OCI-LY1 (cell line): ENCODE measurements at regions not wholly inside any gene's neighbourhood (a gene's known extent, or its start where the extent isn't known, plus 50 kb on each side); places are given as distances from the start of the nearest gene placed in this dataset.

Source experiments
- H2AFZ ChIP-seq: fragments of 200-600 bp; sonication (generic), shearing (Covaris generic); 2 replicates; pipeline ENCODE4 v1.6.0; 2014; ENCODE audit warnings: antibody characterized with exemption, mild to moderate bottlenecking, low read length
- H3F3A ChIP-seq: fragments of 200-600 bp; sonication (generic), shearing (Covaris generic); 2 replicates; pipeline ENCODE4 v1.6.0; 2014; ENCODE audit warnings: mild to moderate bottlenecking, antibody characterized with exemption, low read length, moderate library complexity; ENCODE audit not compliant: insufficient read depth
- H3K27ac ChIP-seq: fragments of 200-600 bp; sonication (generic); 2 replicates; pipeline ENCODE4 v1.5.1; 2014; ENCODE audit warnings: low read length, mixed run types, mild to moderate bottlenecking, low read depth; ENCODE audit not compliant: poor library complexity, severe bottlenecking
- H3K27me3 ChIP-seq: fragments of 200-600 bp; sonication (generic); 2 replicates; pipeline ENCODE4 v1.6.0; 2014; ENCODE audit warnings: antibody characterized with exemption, mild to moderate bottlenecking, low read length, moderate library complexity; ENCODE audit not compliant: insufficient read depth
- H3K36me3 ChIP-seq: fragments of 200-600 bp; sonication (generic); 2 replicates; pipeline ENCODE4 v1.6.1; 2014; ENCODE audit warnings: mild to moderate bottlenecking, antibody characterized with exemption, low read length, moderate library complexity, mixed read lengths; ENCODE audit not compliant: insufficient read depth
- H3K4me1 ChIP-seq: fragments of 200-600 bp; sonication (generic); 2 replicates; pipeline ENCODE4 v1.5.1; 2014; ENCODE audit warnings: mild to moderate bottlenecking, low read length, moderate library complexity; ENCODE audit not compliant: insufficient read depth, severe bottlenecking
- H3K4me2 ChIP-seq: fragments of 200-600 bp; sonication (generic), shearing (Covaris generic); 2 replicates; pipeline ENCODE4 v1.6.1; 2014; ENCODE audit warnings: low read length
- H3K4me3 ChIP-seq: fragments of 200-600 bp; sonication (generic); 2 replicates; pipeline ENCODE4 v1.5.1; 2014; ENCODE audit warnings: low read length, low read depth, mild to moderate bottlenecking, mixed read lengths; ENCODE audit not compliant: poor library complexity, severe bottlenecking
- H3K79me2 ChIP-seq: fragments of 200-600 bp; shearing (Covaris generic); 2 replicates; pipeline ENCODE4 v1.6.1; 2016; ENCODE audit warnings: mixed run types, low read length, mixed read lengths; ENCODE audit not compliant: insufficient read depth
- H3K9ac ChIP-seq: fragments of 200-600 bp; sonication (generic), shearing (Covaris generic); 2 replicates; pipeline ENCODE4 v1.6.1; 2014; ENCODE audit warnings: mild to moderate bottlenecking, low read length, mixed read lengths
- H3K9me2 ChIP-seq: fragments of 200-600 bp; sonication (generic), shearing (Covaris generic); 2 replicates; pipeline ENCODE4 v1.6.1; 2014; ENCODE audit warnings: low read depth, mild to moderate bottlenecking, low read length, mixed read lengths
- H3K9me3 ChIP-seq: fragments of 200-600 bp; shearing (Covaris generic); 2 replicates; pipeline ENCODE4 v1.6.1; 2014; ENCODE audit warnings: low read length, mixed read lengths
- H4K20me1 ChIP-seq: fragments of 200-600 bp; sonication (generic), shearing (Covaris generic); 2 replicates; pipeline ENCODE4 v1.6.0; 2016; ENCODE audit warnings: mild to moderate bottlenecking, low read length; ENCODE audit not compliant: insufficient read depth
- EZH2 ChIP-seq: fragments of 200-600 bp; sonication (generic), shearing (Covaris generic); IDR thresholded peaks from 2 replicates; pipeline ENCODE4 v1.8.0; 2017; ENCODE audit warnings: borderline replicate concordance, mixed run types, mild to moderate bottlenecking, antibody characterized with exemption, low read length, moderate library complexity, mixed read lengths
- TF ChIP-seq, protein P1 (sequence below): fragments of 200-600 bp; sonication (generic), shearing (Covaris generic); IDR thresholded peaks from 2 replicates; pipeline ENCODE4 v1.5.1; 2017; ENCODE audit warnings: mild to moderate bottlenecking, antibody characterized with exemption, low read length, moderate library complexity, mixed read lengths

DNA sequence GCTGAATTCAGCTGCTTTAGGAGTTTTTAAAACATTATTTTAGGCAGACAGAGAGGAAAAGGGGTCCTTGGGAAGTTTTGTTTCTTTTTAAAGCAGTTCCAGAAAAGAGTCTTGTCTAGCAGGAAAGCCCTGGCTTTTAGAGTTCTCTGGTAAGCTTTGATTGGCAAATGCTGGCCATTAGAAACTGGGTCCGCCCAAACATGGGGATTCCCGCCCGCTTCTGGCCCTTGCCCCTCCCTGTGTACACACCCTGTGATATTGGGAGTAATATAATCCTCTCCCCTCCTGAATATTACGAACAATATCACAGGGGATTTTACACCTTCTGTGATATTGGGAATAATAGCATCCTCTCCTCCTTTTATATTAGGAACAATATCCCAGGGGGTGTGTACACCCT, 58.9 kb downstream of the ERICH4 start:
- TF ChIP-seq, protein P1, sequence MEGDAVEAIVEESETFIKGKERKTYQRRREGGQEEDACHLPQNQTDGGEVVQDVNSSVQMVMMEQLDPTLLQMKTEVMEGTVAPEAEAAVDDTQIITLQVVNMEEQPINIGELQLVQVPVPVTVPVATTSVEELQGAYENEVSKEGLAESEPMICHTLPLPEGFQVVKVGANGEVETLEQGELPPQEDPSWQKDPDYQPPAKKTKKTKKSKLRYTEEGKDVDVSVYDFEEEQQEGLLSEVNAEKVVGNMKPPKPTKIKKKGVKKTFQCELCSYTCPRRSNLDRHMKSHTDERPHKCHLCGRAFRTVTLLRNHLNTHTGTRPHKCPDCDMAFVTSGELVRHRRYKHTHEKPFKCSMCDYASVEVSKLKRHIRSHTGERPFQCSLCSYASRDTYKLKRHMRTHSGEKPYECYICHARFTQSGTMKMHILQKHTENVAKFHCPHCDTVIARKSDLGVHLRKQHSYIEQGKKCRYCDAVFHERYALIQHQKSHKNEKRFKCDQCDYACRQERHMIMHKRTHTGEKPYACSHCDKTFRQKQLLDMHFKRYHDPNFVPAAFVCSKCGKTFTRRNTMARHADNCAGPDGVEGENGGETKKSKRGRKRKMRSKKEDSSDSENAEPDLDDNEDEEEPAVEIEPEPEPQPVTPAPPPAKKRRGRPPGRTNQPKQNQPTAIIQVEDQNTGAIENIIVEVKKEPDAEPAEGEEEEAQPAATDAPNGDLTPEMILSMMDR, result no peak
- no peak for TF ChIP-seq EZH2
- no peaks in the 10 kb centered on the region for H3K4me1 ChIP-seq
- peaks cover 12% of the 10 kb centered on the region; the same call in 1 of the 2 replicates for H3K27me3 ChIP-seq
- no peaks in the 10 kb centered on the region for H3K36me3 ChIP-seq
- no peaks in the 10 kb centered on the region for H3K79me2 ChIP-seq
- no peaks in the 10 kb centered on the region for H4K20me1 ChIP-seq
- no peak overlapping the region for H3K4me3 ChIP-seq
- no peaks in the 10 kb centered on the region for H3K9me2 ChIP-seq
- H3K4me2 ChIP-seq, result no peak overlapping the region
- no peak overlapping the region for H3K27ac ChIP-seq
- H3K9me3 ChIP-seq, result no peaks in the 10 kb centered on the region
- H3K9ac ChIP-seq, result no peak overlapping the region
- H2AFZ ChIP-seq, result no peak overlapping the region
- H3F3A ChIP-seq, result no peaks in the 10 kb centered on the region

DNA sequence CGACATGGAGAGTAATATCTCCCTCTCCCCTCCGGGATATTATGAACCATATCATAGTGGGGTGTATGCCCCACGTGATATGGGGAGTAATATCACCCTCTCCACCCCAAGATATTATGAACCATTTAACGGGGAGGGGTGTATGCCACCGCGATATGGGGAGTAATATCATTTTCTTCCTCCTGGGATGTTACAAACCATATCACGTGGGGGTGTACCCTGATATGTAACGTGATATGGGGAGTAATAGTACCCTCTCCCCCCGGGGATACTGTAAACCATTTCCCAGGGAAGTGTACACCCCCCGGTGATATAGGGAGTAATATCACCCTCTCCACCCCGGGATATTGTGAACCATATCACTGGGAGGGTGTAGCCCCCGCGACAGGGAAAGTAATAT, 62.1 kb downstream of the ERICH4 start:
- Histone ChIP-seq H3K4me2 (no peak overlapping the region), H4K20me1 (no peaks in the 10 kb centered on the region), H3K4me1 (no peaks in the 10 kb centered on the region), H2AFZ (no peak overlapping the region), H3F3A (no peaks in the 10 kb centered on the region), H3K27me3 (0 out of 2 replicates have a peak, but pooled peaks cover 7% of the 10 kb centered on the region), H3K79me2 (no peaks in the 10 kb centered on the region), H3K4me3 (no peak overlapping the region), H3K9me2 (no peaks in the 10 kb centered on the region), H3K27ac (no peak overlapping the region), H3K9ac (no peak overlapping the region), H3K36me3 (no peaks in the 10 kb centered on the region), H3K9me3 (no peaks in the 10 kb centered on the region)
- TF ChIP-seq EZH2, result no peak
- TF ChIP-seq, protein P1, result no peak

DNA sequence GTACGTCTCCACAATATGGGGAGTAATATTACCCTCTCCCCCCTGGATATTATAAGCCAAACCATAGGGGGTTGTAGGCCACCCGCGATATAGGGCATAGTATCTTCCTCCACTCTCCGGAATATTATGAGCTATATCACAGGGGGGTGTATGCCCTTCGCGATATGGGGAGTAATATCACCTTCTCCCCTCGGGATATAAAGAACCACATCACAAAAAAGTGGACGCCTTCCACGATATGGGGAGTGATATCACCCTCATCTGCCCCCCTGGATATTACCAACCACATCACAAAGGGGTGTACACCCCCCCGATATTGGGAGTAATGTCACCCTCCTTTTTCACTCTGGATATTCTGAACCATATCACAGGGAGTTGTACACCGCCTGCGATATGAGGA, 65.5 kb upstream of the CEACAM21 start:
- Histone ChIP-seq H3K27me3 (no peaks in the 10 kb centered on the region; the same call in 1 of the 2 replicates), H3K4me3 (no peak overlapping the region), H3K9me2 (no peaks in the 10 kb centered on the region), H3K79me2 (no peaks in the 10 kb centered on the region), H3K4me2 (no peak overlapping the region), H3F3A (no peaks in the 10 kb centered on the region), H3K27ac (no peak overlapping the region), H3K36me3 (no peaks in the 10 kb centered on the region), H3K9ac (no peak overlapping the region), H2AFZ (no peak overlapping the region), H3K4me1 (no peaks in the 10 kb centered on the region), H3K9me3 (no peaks in the 10 kb centered on the region), H4K20me1 (no peaks in the 10 kb centered on the region)
- no peak for TF ChIP-seq EZH2
- TF ChIP-seq, protein P1, result no peak
